ENCODE measurements at regions not wholly inside any gene's neighbourhood (a gene's known extent, or its start where the extent isn't known, plus 50 kb on each side); places are given as distances from the start of the nearest gene placed in this dataset.

DNA sequence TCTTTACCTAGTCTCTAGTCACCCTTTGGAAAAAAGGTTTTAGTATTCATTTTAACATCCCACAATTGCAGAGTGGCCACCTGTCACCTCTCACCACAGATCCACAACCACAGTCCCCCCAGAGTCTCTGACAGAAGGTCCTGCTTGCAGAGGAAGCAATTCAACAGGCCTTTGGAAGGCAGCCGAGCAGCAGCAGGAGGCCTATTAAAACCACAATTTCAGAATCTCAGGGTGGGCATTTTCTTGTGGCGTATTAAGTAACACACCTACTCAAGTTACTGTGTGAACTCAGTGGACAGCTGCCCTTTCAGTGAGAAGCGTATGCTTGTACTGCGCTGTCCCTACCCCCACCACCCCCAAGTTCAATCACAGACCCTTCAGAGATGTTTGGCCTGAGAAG is 234.0 kb upstream of the HMGA2 start:
- no peak for TF ChIP-seq POLR2A (IDR thresholded peaks at IDR 0.05)
- TF ChIP-seq, protein P1, sequence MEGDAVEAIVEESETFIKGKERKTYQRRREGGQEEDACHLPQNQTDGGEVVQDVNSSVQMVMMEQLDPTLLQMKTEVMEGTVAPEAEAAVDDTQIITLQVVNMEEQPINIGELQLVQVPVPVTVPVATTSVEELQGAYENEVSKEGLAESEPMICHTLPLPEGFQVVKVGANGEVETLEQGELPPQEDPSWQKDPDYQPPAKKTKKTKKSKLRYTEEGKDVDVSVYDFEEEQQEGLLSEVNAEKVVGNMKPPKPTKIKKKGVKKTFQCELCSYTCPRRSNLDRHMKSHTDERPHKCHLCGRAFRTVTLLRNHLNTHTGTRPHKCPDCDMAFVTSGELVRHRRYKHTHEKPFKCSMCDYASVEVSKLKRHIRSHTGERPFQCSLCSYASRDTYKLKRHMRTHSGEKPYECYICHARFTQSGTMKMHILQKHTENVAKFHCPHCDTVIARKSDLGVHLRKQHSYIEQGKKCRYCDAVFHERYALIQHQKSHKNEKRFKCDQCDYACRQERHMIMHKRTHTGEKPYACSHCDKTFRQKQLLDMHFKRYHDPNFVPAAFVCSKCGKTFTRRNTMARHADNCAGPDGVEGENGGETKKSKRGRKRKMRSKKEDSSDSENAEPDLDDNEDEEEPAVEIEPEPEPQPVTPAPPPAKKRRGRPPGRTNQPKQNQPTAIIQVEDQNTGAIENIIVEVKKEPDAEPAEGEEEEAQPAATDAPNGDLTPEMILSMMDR (IDR thresholded peaks at IDR 0.05): no peak
